Endothelial cell of umbilical vein (primary cell): ENCODE measurements at regions not wholly inside any gene's neighbourhood (a gene's known extent, or its start where the extent isn't known, plus 50 kb on each side); places are given as distances from the start of the nearest gene placed in this dataset.

Experiments
- BruUV-seq: library from RNA; stranded (reverse); fragments of 400-500 nt; replicated peaks from 2 replicates; lab custom pipeline; 2021; lab: Mats Ljungman, UMichigan
- CTCF ChIA-PET: fragments of 300-600, 350-600 bp; sonication (Branson Sonifier 250); formaldehyde crosslinking; loops from one replicate; lab custom pipeline; 2021; ENCODE audit warnings: antibody characterized with exemption, inconsistent platforms; lab: Charles Lee
- POLR2A ChIA-PET: fragments of 300-600, 350-600 bp; sonication (Branson Sonifier 250); formaldehyde crosslinking; loops from one replicate; lab custom pipeline; 2021; ENCODE audit warnings: antibody characterized with exemption, inconsistent platforms; lab: Charles Lee
- DNase-seq: peaks from one replicate; pipeline ENCODE4 v3.0.0-alpha.2; 2011; ENCODE audit warnings: low read depth, low spot score
- FAIRE-seq: peaks from 2 replicates; lab custom pipeline; 2011; peaks lifted over from hg19 to GRCh38; lab: Jason Lieb, UNC
- H2AFZ ChIP-seq: 2 replicates; pipeline ENCODE4 v1.6.0; 2012; ENCODE audit warnings: low read depth, low read length, control low read depth, inconsistent platforms
- H3K27ac ChIP-seq: 2 replicates; pipeline ENCODE4 v1.5.1; 2011; ENCODE audit warnings: low read depth, mild to moderate bottlenecking, control low read depth, low read length, moderate library complexity; ENCODE audit not compliant: insufficient read depth
- H3K27me3 ChIP-seq, 2 experiments: 2 replicates each; pipeline versions ENCODE4 v1.6.0 to v1.6.1; 2011; ENCODE audit warnings: low read length in 2 of 2, mixed read lengths in 1 of 2; ENCODE audit not compliant: control insufficient read depth in 2 of 2, insufficient read depth in 2 of 2
- H3K36me3 ChIP-seq, 2 experiments: 2 replicates in 1 of 2; 3 replicates in 1 of 2; pipeline ENCODE4 v1.5.1; 2011; ENCODE audit warnings: low read length in 2 of 2, mild to moderate bottlenecking in 1 of 2, moderate library complexity in 1 of 2; ENCODE audit not compliant: control insufficient read depth in 2 of 2, insufficient read depth in 2 of 2; ENCODE audit errors: extremely low read depth in 1 of 2
- H3K4me1 ChIP-seq: 3 replicates; pipeline ENCODE4 v1.5.1; 2011; ENCODE audit warnings: mild to moderate bottlenecking, low read length; ENCODE audit not compliant: control insufficient read depth, insufficient read depth; ENCODE audit errors: extremely low read depth
- H3K4me2 ChIP-seq: 2 replicates; pipeline ENCODE4 v1.6.1; 2011; ENCODE audit warnings: low read length, control low read depth, mixed read lengths; ENCODE audit not compliant: insufficient read depth
- H3K4me3 ChIP-seq, 3 experiments: fragments of 200-600 bp in 1 of 3; sonication (generic), shearing (Covaris generic) in 1 of 3; replicated peaks in 1 of 3; 2 replicates each; pipeline ENCODE4 v1.5.1; 2011 to 2016; ENCODE audit warnings: control low read depth in 3 of 3, low read length in 3 of 3, mild to moderate bottlenecking in 2 of 3, inconsistent platforms in 1 of 3, low read depth in 1 of 3, moderate library complexity in 1 of 3; ENCODE audit not compliant: insufficient read depth in 1 of 3
- H3K79me2 ChIP-seq: 2 replicates; pipeline ENCODE4 v1.6.0; 2012; ENCODE audit warnings: low read length, inconsistent platforms; ENCODE audit not compliant: control insufficient read depth, insufficient read depth
- H3K9ac ChIP-seq: replicated peaks from 2 replicates; pipeline ENCODE3; 2011; ENCODE audit warnings: low read length, control low read depth; ENCODE audit not compliant: insufficient read depth; ENCODE audit errors: extremely low read depth
- H3K9me1 ChIP-seq: replicated peaks from 3 replicates; pipeline ENCODE4 v1.6.0; 2011; ENCODE audit warnings: mild to moderate bottlenecking, low read length; ENCODE audit not compliant: control insufficient read depth, insufficient read depth; ENCODE audit errors: extremely low read depth
- H3K9me3 ChIP-seq: replicated peaks from 2 replicates; pipeline ENCODE4 v1.5.1; 2012; ENCODE audit warnings: low read length, inconsistent platforms; ENCODE audit not compliant: control insufficient read depth, insufficient read depth
- H4K20me1 ChIP-seq: replicated peaks from 2 replicates; pipeline ENCODE3; 2011; ENCODE audit warnings: mild to moderate bottlenecking, low read length; ENCODE audit not compliant: control insufficient read depth, insufficient read depth; ENCODE audit errors: extremely low read depth
- EZH2 ChIP-seq: IDR thresholded peaks from 2 replicates; pipeline ENCODE4 v1.6.1; 2012; ENCODE audit warnings: borderline replicate concordance, low read depth, mild to moderate bottlenecking, moderate library complexity, low read length, inconsistent platforms; ENCODE audit not compliant: severe bottlenecking
- FOS ChIP-seq: IDR thresholded peaks from 2 replicates; pipeline ENCODE4 v1.6.1; 2011; ENCODE audit warnings: mild to moderate bottlenecking, low read length, moderate library complexity, borderline replicate concordance; ENCODE audit not compliant: insufficient read depth
- GATA2 ChIP-seq: IDR thresholded peaks from 2 replicates; pipeline ENCODE4 v1.7.0; 2011; ENCODE audit warnings: low read depth, mild to moderate bottlenecking, moderate library complexity, mixed read lengths, low read length; ENCODE audit not compliant: insufficient read length, insufficient read depth
- JUN ChIP-seq: IDR thresholded peaks from 2 replicates; pipeline ENCODE4 v1.6.1; 2011; ENCODE audit warnings: borderline replicate concordance, low read depth; ENCODE audit not compliant: insufficient read length, insufficient read depth
- MYC ChIP-seq: IDR thresholded peaks from one replicate; pipeline ENCODE4 v1.6.1; 2011; ENCODE audit warnings: mild to moderate bottlenecking, low read depth, low read length
- POLR2A ChIP-seq: IDR thresholded peaks from 2 replicates; pipeline ENCODE4 v1.6.1; 2012; ENCODE audit warnings: low read depth, mild to moderate bottlenecking, control low read depth, low read length
- POLR2AphosphoS5 ChIP-seq: IDR thresholded peaks from 2 replicates; pipeline ENCODE4 v1.6.1; 2012; ENCODE audit warnings: low read depth, mild to moderate bottlenecking, control low read depth, low read length, moderate library complexity; ENCODE audit not compliant: insufficient read depth
- dilution Hi-C: fragments of 300-500 bp; cut with MboI; formaldehyde crosslinking; loops from one replicate; pipeline ENCODE4 v1.15.0; 2019; ENCODE audit warnings: low sequenced_read_pairs; ENCODE audit not compliant: extremely low pct_ligation_motif_present
- intact Hi-C: fragments of 100-400 bp; cut with micrococcal nuclease; formaldehyde crosslinking; loops from one replicate; pipeline ENCODE4 v1.10.0; 2022
- TF ChIP-seq, protein P1 (sequence below), 2 donors: IDR thresholded peaks; 1 replicate in 1 of 2; 2 replicates in 1 of 2; pipeline ENCODE4 v1.5.1; 2011; ENCODE audit warnings: low read length in 2 of 2, mild to moderate bottlenecking in 2 of 2, moderate library complexity in 2 of 2, control low read depth in 1 of 2, inconsistent platforms in 1 of 2, low read depth in 1 of 2; ENCODE audit not compliant: insufficient read depth in 1 of 2; ENCODE audit errors: extremely low read depth in 1 of 2
- TF ChIP-seq, protein P2 (sequence below): IDR thresholded peaks from 2 replicates; pipeline ENCODE4 v1.6.1; 2011; ENCODE audit not compliant: insufficient read depth, insufficient read length

DNA sequence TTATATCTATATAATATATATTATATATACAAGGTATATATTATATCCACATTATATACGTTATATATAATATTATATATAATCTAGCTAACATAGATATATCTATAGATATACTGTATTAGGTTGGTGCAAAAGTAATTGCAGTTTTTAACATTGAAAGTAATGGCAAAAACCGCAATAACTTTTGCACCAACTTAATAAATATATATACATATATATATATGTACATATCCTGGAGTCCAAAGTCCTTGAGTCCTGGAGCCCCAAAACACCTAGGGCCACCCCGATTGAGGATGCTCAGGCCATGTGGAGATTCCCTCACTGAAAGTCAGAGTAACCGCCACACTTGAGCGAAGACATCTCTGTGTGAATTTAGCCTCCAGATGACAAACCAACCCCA is 408.2 kb upstream of the AUTS2 start:
- H3K4me3 ChIP-seq = no peak overlapping the region
- H3K79me2 ChIP-seq = no peaks in the 10 kb centered on the region
- H3K4me1 ChIP-seq = no peaks in the 10 kb centered on the region
- no peak for DNase-seq
- no peaks in the 10 kb centered on the region for H3K9me1 ChIP-seq
- CTCF ChIA-PET = no interaction called here
- no peak overlapping the region for H2AFZ ChIP-seq
- POLR2A ChIA-PET = no interaction called here
- H3K27ac ChIP-seq = no peak overlapping the region
- no peaks in the 10 kb centered on the region for H4K20me1 ChIP-seq
- no peak for FAIRE-seq
- TF ChIP-seq FOS (no peak), GATA2 (no peak), EZH2 (no peak), MYC (no peak), POLR2AphosphoS5 (no peak), JUN (no peak), POLR2A (no peak)
- TF ChIP-seq, protein P1, sequence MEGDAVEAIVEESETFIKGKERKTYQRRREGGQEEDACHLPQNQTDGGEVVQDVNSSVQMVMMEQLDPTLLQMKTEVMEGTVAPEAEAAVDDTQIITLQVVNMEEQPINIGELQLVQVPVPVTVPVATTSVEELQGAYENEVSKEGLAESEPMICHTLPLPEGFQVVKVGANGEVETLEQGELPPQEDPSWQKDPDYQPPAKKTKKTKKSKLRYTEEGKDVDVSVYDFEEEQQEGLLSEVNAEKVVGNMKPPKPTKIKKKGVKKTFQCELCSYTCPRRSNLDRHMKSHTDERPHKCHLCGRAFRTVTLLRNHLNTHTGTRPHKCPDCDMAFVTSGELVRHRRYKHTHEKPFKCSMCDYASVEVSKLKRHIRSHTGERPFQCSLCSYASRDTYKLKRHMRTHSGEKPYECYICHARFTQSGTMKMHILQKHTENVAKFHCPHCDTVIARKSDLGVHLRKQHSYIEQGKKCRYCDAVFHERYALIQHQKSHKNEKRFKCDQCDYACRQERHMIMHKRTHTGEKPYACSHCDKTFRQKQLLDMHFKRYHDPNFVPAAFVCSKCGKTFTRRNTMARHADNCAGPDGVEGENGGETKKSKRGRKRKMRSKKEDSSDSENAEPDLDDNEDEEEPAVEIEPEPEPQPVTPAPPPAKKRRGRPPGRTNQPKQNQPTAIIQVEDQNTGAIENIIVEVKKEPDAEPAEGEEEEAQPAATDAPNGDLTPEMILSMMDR (IDR thresholded peaks at IDR 0.05; ENCODE audit: extremely low read depth in 1 of 2, insufficient read depth in 1 of 2, low read depth in 1 of 2, low read length in 2 of 2) = no peak
- TF ChIP-seq, protein P2, sequence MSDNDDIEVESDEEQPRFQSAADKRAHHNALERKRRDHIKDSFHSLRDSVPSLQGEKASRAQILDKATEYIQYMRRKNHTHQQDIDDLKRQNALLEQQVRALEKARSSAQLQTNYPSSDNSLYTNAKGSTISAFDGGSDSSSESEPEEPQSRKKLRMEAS = no peak
- no peak overlapping the region for H3K9ac ChIP-seq
- no TSS peak for BruUV-seq
- no peak overlapping the region for H3K4me2 ChIP-seq
- intact Hi-C loops (no loop called here), dilution Hi-C loops (no loop called here)
- H3K36me3 ChIP-seq = no peaks in the 10 kb centered on the region
- H3K27me3 ChIP-seq = no peaks in the 10 kb centered on the region
- H3K9me3 ChIP-seq = no peaks in the 10 kb centered on the region
